HG02852 (cell line): ENCODE measurements at regions not wholly inside any gene's neighbourhood (a gene's known extent, or its start where the extent isn't known, plus 50 kb on each side); places are given as distances from the start of the nearest gene placed in this dataset.
"Not testable (repeated sequence)": the region's sequence is repeated elsewhere in the genome, so short reads cannot be mapped to it uniquely, and the experiment has no call there.

ENCODE experiments used
- ATAC-seq: cut with Tn5 transposase; IDR thresholded peaks from one replicate; pipeline ENCODE4 v1.9.1; 2021; ENCODE audit warnings: mild to moderate bottlenecking, moderate library complexity; ENCODE audit not compliant: unreplicated experiment

- ATAC-seq = no peak
These were observed 101.1 kb downstream of the PRKAB2 start for GRCh38 chr1:147071142-147071541.

- no peak for ATAC-seq
These were observed 109.3 kb downstream of the PRKAB2 start for GRCh38 chr1:147062956-147063355.

GRCh38 chr1:147061880-147062279, 110.4 kb downstream of the PRKAB2 start:
- not testable (repeated sequence) for ATAC-seq

GRCh38 chr1:147053269-147053668, 115.1 kb downstream of the NBPF12 start:
- no peak for ATAC-seq

- ATAC-seq = no peak
These were observed 114.6 kb downstream of the NBPF12 start for GRCh38 chr1:147052677-147053076.

GRCh38 chr1:147052143-147052542, 114.0 kb downstream of the NBPF12 start:
- ATAC-seq = no peak

- no peak for ATAC-seq
These were observed 113.0 kb downstream of the NBPF12 start for GRCh38 chr1:147051136-147051535.

- ATAC-seq = no peak
These were observed 112.5 kb downstream of the NBPF12 start for GRCh38 chr1:147050654-147051053.

- ATAC-seq = peak; percentile 54
These were observed 108.8 kb downstream of the NBPF12 start for GRCh38 chr1:147046863-147047394.

GRCh38 chr1:147046189-147046862, 108.2 kb downstream of the NBPF12 start:
- ATAC-seq = peak; percentile 62
